HG02798 (cell line): ENCODE measurements at regions not wholly inside any gene's neighbourhood (a gene's known extent, or its start where the extent isn't known, plus 50 kb on each side); places are given as distances from the start of the nearest gene placed in this dataset.
"Not testable (repeated sequence)": the region's sequence is repeated elsewhere in the genome, so short reads cannot be mapped to it uniquely, and the experiment has no call there.

ENCODE experiments used
- ATAC-seq: cut with Tn5 transposase; IDR thresholded peaks from one replicate; pipeline ENCODE4 v1.9.1; 2021; ENCODE audit warnings: mild to moderate bottlenecking; ENCODE audit not compliant: unreplicated experiment, poor library complexity

DNA sequence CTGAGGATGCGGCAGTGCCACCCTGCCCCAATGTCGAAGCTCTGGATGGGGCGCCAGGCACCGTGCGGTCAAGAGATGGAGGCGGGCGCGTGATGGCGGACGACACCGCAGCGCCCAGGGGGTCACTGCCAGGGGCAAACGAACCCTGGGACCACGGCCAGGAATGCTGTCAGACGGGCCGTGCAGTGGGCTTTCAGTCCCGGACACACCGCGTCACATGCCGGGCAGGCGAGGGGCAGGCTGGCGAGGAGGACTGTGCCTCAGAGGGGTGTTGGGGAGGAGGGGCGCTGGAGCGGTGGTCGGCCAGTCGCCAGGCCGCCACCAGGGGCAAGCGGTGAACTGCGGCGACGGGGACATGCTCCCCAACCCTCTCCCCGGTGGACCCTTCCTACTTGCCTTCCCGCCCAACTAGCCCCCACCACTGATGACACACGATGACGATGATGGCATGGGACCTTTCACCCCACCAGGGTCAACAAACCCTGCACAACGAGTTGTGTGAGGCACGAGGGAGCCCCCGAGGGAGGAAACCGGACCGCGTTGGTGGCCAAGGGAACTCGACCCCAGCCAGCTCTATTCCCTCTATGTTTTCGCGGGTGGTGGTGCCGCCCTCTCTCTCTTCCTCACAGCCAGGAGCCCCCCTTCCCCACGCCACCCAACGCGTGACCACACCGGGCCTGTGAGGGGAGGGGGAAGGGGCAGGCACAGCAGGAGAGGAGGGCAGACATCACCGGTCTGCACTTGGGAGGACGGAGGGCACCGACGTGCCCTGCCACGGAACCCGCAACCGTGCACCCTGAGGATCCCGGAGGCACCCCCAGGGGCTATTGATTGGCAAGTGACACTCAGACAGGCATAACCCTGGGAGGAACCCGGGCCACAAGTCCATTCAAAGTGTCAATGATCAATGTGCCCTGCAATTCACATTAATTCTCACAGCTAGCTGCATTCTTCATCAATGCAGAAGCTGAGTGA lies 1960.9 kb upstream of the DEFB115 start:
- ATAC-seq = no peak

DNA sequence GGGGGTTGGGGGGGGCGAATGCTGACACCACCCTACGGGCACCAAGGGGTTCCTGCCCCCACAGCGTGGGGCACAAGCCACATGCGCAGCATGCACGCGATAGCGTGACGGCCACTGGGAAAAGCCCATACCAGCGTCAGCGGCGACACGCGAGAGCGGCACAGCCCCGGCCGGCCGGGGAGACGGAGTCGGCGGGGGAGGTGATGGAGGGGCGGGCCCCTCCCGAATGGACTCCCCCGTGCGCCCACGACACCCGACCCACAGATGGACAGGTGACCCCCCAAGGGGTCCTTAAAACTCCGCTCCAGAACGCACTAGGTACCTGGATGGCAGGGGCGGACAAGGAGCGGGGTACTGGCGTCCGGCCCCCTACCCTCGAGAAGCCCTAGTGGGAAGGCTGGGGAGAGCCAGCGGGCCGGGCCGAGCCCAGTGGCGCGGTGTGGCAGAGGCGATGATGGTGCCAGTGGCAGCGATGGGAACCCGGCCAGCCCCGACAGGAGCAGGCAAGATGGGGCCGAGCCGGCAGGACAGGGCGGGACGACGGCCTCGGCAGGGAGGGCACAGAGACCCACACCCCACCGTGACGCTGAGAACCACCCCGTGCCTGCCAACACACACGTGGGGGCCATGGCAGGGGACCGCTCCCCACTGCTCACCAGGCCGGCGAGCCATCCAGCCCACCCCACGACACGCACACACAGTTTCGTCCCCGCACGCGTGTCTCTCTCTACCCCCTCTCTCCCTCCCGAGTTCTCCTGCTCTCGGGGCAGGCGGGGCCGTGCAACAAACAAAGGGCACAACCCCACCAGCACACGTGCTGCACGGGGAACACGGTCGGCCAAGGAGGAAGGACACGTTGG lies 1959.8 kb upstream of the DEFB115 start:
- no peak for ATAC-seq

- ATAC-seq = no peak
Observed at GRCh38 chr20:29298271-29298590, 1959.2 kb upstream of the DEFB115 start.

DNA sequence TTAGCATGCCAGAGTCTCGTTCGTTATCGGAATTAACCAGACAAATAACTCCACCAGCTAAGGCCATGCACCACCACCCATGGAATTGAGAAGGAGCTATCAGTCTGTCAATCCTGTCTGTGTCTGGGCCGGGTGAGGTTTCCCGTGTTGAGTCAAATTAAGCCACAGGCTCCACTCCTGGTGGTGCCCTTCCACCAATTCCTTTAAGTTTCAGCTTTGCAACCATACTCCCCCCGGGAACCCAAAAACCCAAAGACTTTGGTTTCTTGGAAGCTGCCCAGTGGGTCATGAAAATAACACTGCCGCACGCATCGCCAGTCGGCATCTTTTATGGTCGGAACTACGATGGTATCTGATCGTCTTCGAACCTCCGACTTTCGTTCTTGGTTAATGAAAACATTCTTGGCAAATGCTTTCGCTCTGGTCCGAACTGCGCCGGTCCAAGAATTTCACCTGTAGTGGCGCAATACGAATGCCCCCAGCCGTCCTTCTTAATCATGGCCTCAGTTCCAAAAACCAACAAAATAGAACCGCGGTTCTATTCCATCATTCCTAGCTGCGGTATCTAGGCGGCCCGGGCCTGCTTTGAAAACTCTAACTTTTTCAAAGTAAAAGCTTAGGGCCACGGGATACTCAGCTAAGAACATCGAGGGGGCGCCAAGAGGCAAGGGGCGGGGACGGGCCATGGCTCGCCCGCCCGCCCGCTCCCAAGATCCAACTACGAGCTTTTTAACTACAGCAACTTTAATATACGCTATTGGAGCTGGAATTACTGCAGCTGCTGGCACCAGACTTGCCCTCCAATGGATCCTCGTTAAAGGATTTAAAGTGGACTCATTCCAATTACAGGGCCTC lies 1958.5 kb upstream of the DEFB115 start:
- ATAC-seq = no peak

GRCh38 chr20:29299811-29300578 lies 1957.5 kb upstream of the DEFB115 start:
- ATAC-seq = no peak

DNA sequence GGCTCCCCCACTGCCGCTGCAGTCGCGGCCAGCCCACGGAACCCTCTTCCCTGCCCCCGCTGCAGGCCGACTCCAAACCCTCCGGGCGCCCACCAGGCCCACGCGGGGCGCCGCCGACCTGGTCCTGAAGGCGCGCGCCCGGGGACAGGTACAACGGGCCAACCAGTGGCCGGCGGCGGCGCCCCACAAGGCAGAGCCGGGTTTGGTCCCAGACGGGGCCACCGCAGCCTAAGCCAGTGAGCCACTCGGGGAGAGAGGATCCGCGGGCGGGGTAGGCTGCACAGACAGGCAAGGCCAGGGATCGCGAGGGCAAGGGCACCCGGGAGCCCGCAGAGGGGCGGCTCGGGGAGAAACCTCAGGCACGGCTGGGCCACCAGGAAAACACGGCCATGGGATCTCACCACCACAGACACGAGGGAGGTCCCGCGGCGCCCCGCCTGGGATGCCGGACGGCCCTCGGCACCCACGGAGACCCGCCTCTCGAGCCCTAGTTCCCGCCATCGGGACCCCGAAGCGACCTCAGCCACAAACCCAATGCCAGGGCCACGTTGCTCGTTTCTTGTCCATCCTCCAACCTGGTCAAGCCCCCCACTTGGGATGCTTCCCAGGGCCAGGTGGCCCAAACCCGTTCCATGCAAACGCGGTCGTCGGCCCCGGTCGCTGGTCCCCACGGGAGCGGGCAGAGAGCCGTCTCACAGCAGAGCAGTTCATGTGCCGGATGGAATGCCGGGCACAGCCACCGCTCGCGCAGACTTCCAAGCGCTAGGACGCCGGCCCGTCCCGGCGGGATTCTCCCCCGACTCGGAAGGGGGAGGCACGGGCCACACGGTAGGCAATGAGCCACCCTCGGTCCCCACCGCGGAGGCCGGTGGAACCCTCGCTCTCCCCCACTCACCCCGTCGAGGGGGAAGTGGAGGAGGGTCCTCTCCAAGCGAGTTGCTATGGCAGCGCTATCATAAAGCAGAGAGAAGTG lies 1956.6 kb upstream of the DEFB115 start:
- ATAC-seq = no peak

DNA sequence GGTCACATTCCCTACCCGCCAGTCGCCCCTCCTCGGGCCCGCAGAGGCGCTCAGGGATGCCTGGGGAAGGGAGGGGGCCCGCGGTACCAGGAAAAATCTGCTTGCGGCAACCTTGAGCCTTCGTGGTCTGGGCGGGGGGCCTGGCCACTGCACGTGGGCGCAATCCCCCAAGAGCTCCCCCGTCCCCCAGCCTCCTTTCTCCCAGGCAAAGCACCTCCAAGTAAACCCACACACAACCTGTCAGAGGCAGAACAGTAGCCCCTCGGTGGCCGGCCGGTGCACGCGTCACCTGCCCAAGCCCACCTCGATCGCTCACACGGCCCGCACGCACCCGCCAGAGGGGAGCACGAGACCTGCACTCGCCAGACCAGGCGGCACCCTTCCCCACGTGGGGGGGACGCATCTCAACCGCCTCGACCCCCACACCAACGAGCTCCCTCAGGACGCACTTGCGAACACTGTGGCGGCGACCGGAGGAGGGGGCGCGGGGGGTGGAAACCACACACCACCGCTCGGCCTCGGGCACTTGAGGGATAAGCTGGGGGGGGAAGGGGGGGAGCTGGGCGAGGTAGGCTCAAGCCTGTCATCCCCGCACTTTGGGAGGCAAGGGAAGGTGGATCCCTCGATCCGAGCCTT lies 1955.7 kb upstream of the DEFB115 start:
- ATAC-seq = no peak

GRCh38 chr20:29302979-29303644 lies 1954.4 kb upstream of the DEFB115 start:
- no peak for ATAC-seq

DNA sequence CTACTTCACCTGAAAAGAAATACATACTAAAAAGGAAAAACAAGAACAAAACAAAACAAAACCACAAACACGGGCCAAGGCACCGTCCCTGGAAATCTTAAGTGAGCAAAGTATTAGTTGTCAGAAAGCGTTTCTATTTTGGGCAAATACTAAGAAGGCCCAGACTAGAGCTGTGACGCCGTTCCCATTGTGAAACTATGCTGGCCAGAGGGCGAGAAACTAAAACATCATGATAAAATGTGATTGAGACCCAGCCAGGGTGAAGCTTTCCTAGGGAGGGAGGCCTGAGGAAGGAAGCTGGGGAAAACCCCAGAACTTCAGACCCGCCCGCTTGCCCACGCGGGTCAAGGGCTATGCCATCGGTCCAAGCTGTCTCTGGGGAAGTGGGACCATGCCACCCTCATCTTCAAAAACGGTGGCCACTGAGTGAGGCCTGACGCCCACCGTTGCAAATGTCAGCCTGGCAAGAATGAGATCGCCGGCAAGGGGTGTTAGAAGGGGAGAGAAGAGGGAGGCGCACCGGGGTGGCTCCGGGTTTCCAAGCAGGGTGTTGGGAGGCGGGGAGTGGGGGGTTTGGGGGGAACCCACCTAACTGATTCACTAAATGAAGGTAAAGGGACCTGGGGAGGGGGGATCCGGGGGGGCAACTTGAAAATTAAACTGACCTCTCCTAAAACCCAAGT lies 1950.9 kb upstream of the DEFB115 start:
- no peak for ATAC-seq

DNA sequence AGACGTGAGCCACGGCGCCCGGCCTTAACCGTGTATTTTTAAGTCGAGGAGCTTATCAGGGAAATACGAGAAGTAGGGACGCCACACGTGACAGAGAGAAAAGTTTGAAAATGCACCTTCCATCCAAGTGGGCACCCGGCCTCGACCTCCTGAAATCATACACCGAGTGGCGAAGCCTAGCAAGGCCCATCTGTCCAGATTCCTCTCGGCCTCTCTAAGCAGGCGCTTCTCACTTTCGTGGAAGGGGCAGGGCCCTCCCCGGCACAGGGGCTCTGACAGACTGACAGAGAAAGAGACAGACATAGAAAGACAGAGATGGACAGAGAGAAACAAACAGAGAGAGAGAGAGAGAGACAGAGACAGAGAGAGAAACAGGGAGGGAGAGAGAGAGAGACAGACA lies 1950.0 kb upstream of the DEFB115 start:
- ATAC-seq = not testable (repeated sequence)

DNA sequence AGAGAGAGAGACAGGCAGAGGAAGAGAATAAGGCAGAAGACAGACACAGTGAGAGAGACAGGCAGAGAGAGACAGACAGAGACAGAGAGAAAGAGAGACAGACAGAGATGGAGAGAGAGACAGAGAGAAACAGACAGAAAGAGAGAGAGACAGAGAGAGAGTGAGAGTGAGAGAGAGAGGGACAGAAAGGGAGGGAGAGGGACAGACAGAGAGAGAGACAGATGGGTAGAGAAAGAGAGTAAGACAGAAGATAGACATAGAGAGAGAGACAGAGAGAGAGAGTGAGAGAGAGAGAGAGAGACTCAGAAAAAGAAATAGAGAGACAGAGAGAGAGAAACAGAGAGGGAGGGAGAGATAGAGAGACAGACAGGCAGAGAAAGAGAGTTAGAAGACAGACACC lies 1948.5 kb upstream of the DEFB115 start:
- ATAC-seq = not testable (repeated sequence)

- ATAC-seq = not testable (repeated sequence)
Observed at GRCh38 chr20:29309481-29309880, 1948.0 kb upstream of the DEFB115 start.

GRCh38 chr20:29311046-29311445 lies 1946.4 kb upstream of the DEFB115 start:
- ATAC-seq = not testable (repeated sequence)

DNA sequence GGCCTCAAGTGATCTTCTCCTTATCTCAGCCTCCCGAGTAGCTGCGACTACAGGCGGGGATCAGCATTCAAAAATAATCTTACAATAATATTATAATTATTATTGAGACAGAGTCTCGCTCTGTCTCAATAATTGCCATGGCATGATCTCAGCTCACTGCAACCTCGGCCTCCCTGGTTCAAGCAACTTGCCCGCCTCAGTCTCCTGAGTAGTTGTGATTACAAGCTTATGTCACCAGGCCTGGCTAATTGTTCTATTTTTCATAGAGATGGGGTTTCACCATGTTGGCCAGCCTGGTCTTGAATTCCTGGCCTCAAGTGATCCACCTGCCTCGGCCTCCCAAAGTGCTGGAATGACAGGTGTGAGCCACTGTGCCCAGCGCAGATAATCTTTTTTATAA lies 1944.8 kb upstream of the DEFB115 start:
- ATAC-seq = not testable (repeated sequence)

DNA sequence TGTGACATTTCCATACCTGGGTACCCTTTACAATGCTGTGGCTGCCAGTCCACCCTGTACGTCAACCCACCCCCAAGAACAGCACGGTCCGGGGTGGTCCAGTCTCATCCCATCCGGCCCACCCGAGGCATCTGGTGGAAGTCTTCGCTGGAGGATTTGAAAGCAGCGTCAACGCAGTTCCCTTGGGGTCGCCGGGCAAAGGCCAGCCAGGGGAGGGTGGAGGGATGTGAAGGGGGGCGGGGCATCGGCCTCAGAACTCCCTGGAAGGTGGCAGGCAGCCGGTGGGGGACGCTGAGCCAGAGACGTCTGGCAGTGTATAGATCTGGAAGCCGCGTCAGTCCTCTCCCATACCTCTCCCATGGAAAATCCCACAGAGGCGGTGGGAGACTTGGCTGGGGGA lies 1944.0 kb upstream of the DEFB115 start:
- no peak for ATAC-seq

DNA sequence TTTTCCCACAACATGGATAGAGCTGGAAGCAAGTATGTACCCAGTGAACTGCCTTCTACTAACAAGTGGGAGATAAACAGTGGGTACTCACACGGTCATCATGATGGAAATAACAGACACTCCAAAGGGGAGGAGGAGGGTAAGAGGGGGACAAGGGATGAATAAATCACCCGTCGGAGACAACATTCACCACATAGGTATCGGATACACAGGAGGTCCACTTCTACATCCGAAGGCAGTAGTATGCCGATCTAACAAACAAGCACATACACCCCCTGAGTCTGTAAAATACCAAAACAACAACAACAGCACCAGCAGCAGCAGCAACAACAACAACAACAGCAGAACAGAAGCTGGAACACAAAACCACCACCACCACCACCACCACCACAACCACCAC lies 1943.2 kb upstream of the DEFB115 start:
- ATAC-seq = no peak

DNA sequence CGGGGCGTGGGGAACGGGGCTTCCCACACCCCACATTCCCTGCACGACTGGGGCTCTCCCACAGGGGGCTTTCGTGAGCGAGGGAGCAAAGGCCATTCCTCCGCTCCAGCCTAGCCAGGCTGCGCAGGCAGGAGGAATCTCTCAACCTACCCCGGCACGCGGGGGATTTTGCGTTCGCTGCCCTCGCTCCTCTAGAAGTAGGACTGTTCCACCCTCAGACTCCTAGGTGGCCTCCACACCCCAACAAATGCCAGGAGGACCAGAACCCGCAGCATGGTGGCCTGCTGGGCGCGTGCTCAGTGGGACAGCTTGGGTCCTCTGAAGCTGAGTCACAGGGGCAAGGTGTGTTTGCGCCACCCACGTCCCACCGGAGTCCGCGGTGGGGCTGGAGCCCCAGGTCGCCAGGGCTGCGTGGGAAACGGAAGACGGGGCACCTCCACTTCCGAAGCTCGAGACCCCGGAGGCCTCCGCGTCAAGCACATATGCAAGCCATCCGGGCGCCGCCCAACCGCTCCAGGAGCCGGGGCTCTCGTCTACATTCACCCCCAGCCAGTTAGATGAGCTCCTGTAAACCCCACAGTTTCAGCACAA lies 1938.5 kb upstream of the DEFB115 start:
- ATAC-seq = no peak
